HEK293 (cell line): ENCODE measurements at regions not wholly inside any gene's neighbourhood (a gene's known extent, or its start where the extent isn't known, plus 50 kb on each side); places are given as distances from the start of the nearest gene placed in this dataset.

Source experiments
- CTCF ChIA-PET: fragments of 350-600 bp; formaldehyde crosslinking; extraction: SDS; loops from one replicate; lab custom pipeline; 2021; ENCODE audit warnings: antibody characterized with exemption; lab: Yijun Ruan, JAX
- POLR2A ChIA-PET: fragments of 300-600 bp; formaldehyde crosslinking; extraction: SDS; loops from one replicate; lab custom pipeline; 2020; ENCODE audit warnings: antibody characterized with exemption, inconsistent platforms; lab: Yijun Ruan, JAX
- H3K27ac ChIP-seq: fragments of 200-500 bp; sonication (Bioruptor generic); 2 replicates; pipeline ENCODE4 v1.5.1; 2014; ENCODE audit warnings: low read depth, low read length, control low read depth, inconsistent platforms; ENCODE audit errors: extremely low read depth
- H3K36me3 ChIP-seq, 2 experiments: fragments of 200-500 bp in 1 of 2; sonication (Bioruptor generic) in 1 of 2; 1 replicate in 1 of 2; 2 replicates in 1 of 2; pipeline ENCODE4 v1.5.1; 2014 to 2017; ENCODE audit warnings: inconsistent platforms in 2 of 2, low read length in 2 of 2; ENCODE audit not compliant: control insufficient read depth in 2 of 2, insufficient read depth in 1 of 2
- H3K4me1 ChIP-seq: fragments of 200-500 bp; sonication (Bioruptor generic); 2 replicates; pipeline ENCODE4 v1.5.1; 2014; ENCODE audit warnings: mild to moderate bottlenecking, low read length, inconsistent platforms; ENCODE audit not compliant: control insufficient read depth, insufficient read depth
- H3K4me3 ChIP-seq: 2 replicates; pipeline ENCODE4 v1.5.1; 2011; ENCODE audit warnings: low read depth, mild to moderate bottlenecking, control low read depth, low read length, moderate library complexity
- H3K9me3 ChIP-seq: fragments of 200-500 bp; sonication (Bioruptor generic); 2 replicates; pipeline ENCODE4 v1.5.1; 2014; ENCODE audit warnings: low read depth, low read length, inconsistent platforms; ENCODE audit not compliant: control insufficient read depth, insufficient read depth
- HOXD13 ChIP-seq: sonication (generic); formaldehyde crosslinking; IDR thresholded peaks from 2 replicates; pipeline ENCODE4 v1.8.0; 2022; ENCODE audit warnings: missing genetic modification reagents, borderline replicate concordance
- KLF1 ChIP-seq: fragments of 450-650 bp; formaldehyde crosslinking; IDR thresholded peaks from 2 replicates; pipeline ENCODE4 v1.5.1; 2016; ENCODE audit warnings: missing biosample characterization, missing genetic modification characterization
- PRDM1 ChIP-seq: fragments of 450-650 bp; formaldehyde crosslinking; IDR thresholded peaks from 2 replicates; pipeline ENCODE4; 2016; ENCODE audit warnings: missing biosample characterization, missing genetic modification characterization
- PRDM10 ChIP-seq: fragments of 450-650 bp; formaldehyde crosslinking; IDR thresholded peaks from 2 replicates; pipeline ENCODE4 v1.5.1; 2016; ENCODE audit warnings: missing biosample characterization, missing genetic modification characterization
- PRDM2 ChIP-seq: fragments of 450-650 bp; formaldehyde crosslinking; IDR thresholded peaks from 2 replicates; pipeline ENCODE4 v1.5.1; 2016; ENCODE audit warnings: missing biosample characterization, missing genetic modification characterization, borderline replicate concordance
- ZNF155 ChIP-seq: fragments of 450-650 bp; formaldehyde crosslinking; IDR thresholded peaks from 2 replicates; pipeline ENCODE4 v1.5.1; 2016; ENCODE audit warnings: missing biosample characterization, missing genetic modification characterization
- ZNF292 ChIP-seq: fragments of 450-650 bp; formaldehyde crosslinking; IDR thresholded peaks from 2 replicates; pipeline ENCODE4 v1.5.1; 2016; ENCODE audit warnings: low read depth, missing biosample characterization, missing genetic modification characterization, borderline replicate concordance
- ZNF514 ChIP-seq: fragments of 450-650 bp; formaldehyde crosslinking; IDR thresholded peaks from 2 replicates; pipeline ENCODE4 v1.5.1; 2016; ENCODE audit warnings: missing biosample characterization, missing genetic modification characterization
- ZNF596 ChIP-seq: fragments of 450-650 bp; IDR thresholded peaks from 2 replicates; pipeline ENCODE4 v1.5.0; 2018; ENCODE audit warnings: missing biosample characterization, mild to moderate bottlenecking, missing genetic modification characterization, moderate library complexity
- ZSCAN18 ChIP-seq: fragments of 450-650 bp; formaldehyde crosslinking; IDR thresholded peaks from 2 replicates; pipeline ENCODE4 v1.5.1; 2016; ENCODE audit warnings: missing biosample characterization, missing genetic modification characterization

- TF ChIP-seq PRDM10 (tag by site-specific recombination) = no peak
- TF ChIP-seq KLF1 (tag by site-specific recombination) = no peak
Observed at GRCh38 chr7:26469188-26469587, 177.5 kb downstream of the SNX10 start (continued).

GRCh38 chr7:26470691-26471090 is 179.0 kb downstream of the SNX10 start:
- POLR2A ChIA-PET = no interaction called here
- TF ChIP-seq ZNF155 (tag by site-specific recombination) = no peak
- TF ChIP-seq PRDM10 (tag by site-specific recombination) = no peak
- TF ChIP-seq HOXD13 = no peak
- no peak for TF ChIP-seq ZNF596 (tag by site-specific recombination)
- H3K4me1 ChIP-seq = no peaks in the 10 kb centered on the region
- no peak overlapping the region for H3K27ac ChIP-seq
- H3K36me3 ChIP-seq = no peaks in the 10 kb centered on the region
- H3K9me3 ChIP-seq = no peaks in the 10 kb centered on the region
- no peak overlapping the region for H3K4me3 ChIP-seq
- CTCF ChIA-PET = no interaction called here

GRCh38 chr7:26471306-26472075 is 179.8 kb downstream of the SNX10 start:
- POLR2A ChIA-PET = interaction anchor here (0.7 kb wide), 1 partner anchor 11 kb away, joined by 3 read pairs; no protein-coding TSS in a partner anchor

GRCh38 chr7:26472971-26473370 is 181.3 kb downstream of the SNX10 start:
- CTCF ChIA-PET = no interaction called here
- no peaks in the 10 kb centered on the region for H3K9me3 ChIP-seq
- no peak overlapping the region for H3K4me3 ChIP-seq
- no peaks in the 10 kb centered on the region for H3K36me3 ChIP-seq
- H3K4me1 ChIP-seq = no peaks in the 10 kb centered on the region
- POLR2A ChIA-PET = no interaction called here
- H3K27ac ChIP-seq = no peak overlapping the region
- TF ChIP-seq PRDM1 = no peak
- no peak for TF ChIP-seq ZNF292 (tag by site-specific recombination)
- no peak for TF ChIP-seq PRDM2 (tag by site-specific recombination)

More at GRCh38 chr7:26471306-26472075, 179.8 kb downstream of the SNX10 start:
- Histone ChIP-seq H3K9me3 (no peaks in the 10 kb centered on the region), H3K36me3 (no peaks in the 10 kb centered on the region), H3K27ac (no peak overlapping the region), H3K4me3 (no peak overlapping the region), H3K4me1 (no peaks in the 10 kb centered on the region)
- TF ChIP-seq ZSCAN18 (tag by site-specific recombination) (no peak), ZNF514 (no peak)
- CTCF ChIA-PET = no interaction called here
